Fibroblast of lung (primary cell): ENCODE measurements at regions not wholly inside any gene's neighbourhood (a gene's known extent, or its start where the extent isn't known, plus 50 kb on each side); places are given as distances from the start of the nearest gene placed in this dataset.

Experiments
- EZH2 ChIP-seq: IDR thresholded peaks from 2 replicates; pipeline ENCODE4 v1.5.1; 2012; ENCODE audit warnings: low read length, control low read depth, mild to moderate bottlenecking; ENCODE audit errors: missing control alignments
- TF ChIP-seq, protein P1 (sequence below), 2 donors: IDR thresholded peaks in 1 of 2; conservative IDR thresholded peaks in 1 of 2; 1 replicate in 1 of 2; 2 replicates in 1 of 2; pipeline ENCODE4 v1.5.1; 2011 to 2012; ENCODE audit warnings: low read length in 2 of 2, control low read depth in 1 of 2, inconsistent platforms in 1 of 2, low read depth in 1 of 2, mild to moderate bottlenecking in 1 of 2

DNA sequence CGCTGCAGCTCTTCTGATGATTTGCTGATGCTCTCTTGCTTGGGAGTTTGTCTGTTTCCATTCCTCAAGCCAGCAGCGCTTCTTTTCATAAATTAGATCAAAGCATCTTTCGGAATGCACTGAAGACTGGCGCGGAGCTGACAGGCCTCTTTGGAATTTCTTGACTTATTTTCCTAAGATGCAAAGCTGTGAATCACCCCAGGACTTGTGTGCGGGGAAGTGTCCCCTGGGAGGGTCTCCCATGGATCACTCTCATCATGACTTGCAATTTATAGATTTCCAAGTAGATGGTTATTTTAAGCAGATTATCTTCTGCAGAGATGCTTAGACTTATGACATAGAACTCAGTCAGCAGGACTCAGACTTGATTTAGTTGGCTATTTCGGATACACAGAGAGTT, 467.2 kb downstream of the TCERG1L start:
- TF ChIP-seq, protein P1, sequence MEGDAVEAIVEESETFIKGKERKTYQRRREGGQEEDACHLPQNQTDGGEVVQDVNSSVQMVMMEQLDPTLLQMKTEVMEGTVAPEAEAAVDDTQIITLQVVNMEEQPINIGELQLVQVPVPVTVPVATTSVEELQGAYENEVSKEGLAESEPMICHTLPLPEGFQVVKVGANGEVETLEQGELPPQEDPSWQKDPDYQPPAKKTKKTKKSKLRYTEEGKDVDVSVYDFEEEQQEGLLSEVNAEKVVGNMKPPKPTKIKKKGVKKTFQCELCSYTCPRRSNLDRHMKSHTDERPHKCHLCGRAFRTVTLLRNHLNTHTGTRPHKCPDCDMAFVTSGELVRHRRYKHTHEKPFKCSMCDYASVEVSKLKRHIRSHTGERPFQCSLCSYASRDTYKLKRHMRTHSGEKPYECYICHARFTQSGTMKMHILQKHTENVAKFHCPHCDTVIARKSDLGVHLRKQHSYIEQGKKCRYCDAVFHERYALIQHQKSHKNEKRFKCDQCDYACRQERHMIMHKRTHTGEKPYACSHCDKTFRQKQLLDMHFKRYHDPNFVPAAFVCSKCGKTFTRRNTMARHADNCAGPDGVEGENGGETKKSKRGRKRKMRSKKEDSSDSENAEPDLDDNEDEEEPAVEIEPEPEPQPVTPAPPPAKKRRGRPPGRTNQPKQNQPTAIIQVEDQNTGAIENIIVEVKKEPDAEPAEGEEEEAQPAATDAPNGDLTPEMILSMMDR (conservative IDR thresholded peaks at IDR 0.05 in 1 of 2, IDR thresholded peaks at IDR 0.05 in 1 of 2; ENCODE audit: low read depth in 1 of 2, low read length in 2 of 2): no peak
- TF ChIP-seq EZH2: no peak
